ENCODE measurements at regions not wholly inside any gene's neighbourhood (a gene's known extent, or its start where the extent isn't known, plus 50 kb on each side); places are given as distances from the start of the nearest gene placed in this dataset.
A peak's percentile ranks its signal among the peaks of the same experiment; 100 is the strongest.

DNA sequence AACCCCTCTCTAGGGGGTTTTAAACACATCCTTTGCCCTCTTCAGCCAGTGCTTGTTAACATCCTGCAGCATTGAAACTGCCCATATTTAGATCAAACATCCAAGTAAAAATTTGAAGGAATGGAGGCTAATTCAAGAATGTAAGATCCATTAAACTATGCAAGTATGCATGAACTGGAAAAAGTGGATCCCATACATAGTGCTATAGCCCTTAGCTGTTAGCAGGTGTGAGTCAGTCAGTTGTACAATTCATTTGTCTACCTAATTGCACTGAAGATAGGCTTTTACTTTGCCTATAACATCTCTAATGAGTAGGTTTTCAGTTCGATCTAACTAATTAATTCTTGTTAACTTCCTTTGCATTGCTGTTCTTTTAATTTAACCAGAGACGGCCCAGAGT is 270.9 kb downstream of the LMO4 start:
- H3K27ac ChIP-seq = no peak overlapping the region

DNA sequence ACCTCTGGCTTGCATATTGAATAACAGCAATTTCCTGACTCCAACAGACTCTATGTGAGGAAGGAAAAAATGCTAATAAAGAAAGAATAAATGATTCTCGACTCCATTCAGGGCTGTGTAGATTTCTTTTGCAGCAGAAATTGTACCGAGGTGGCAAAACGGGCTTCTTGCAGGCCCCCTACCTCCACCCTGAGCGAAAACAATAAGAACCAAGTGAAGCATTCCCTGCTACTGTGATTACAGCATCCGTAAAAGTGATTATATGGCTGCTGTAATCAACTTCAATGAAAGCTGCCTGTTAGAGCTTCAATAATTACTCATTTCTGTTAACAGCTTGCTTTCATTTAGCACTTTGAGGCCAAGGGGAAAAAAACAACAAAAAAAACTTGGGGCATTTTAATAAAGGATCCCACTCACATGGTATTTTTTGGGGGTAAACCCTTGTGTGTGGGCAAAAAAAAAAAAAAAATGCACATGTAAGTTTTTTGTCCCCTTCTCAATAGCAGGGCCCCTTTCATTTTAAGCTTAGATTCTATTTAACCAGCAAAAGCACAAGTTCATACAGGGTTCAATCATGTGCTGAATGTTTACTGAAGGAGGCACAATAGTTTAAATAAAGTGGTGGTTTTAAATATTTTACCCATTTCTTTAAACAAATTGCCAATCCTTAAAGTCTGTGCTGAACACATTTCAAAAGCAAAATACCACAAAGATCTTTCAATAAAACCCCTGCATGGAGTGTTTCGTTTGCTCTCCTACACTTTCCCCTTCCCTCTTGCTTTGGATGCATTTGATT is 271.6 kb downstream of the LMO4 start:
- no peak overlapping the region for H3K4me3 ChIP-seq
- H3K36me3 ChIP-seq = no peaks in the 10 kb centered on the region
- no peaks in the 10 kb centered on the region for H3K9me3 ChIP-seq
- peaks cover 12% of the 10 kb centered on the region for H3K4me1 ChIP-seq
- peak overlapping the region; percentile 5 for H3K27ac ChIP-seq
- DNase-seq (ENCODE audit: extremely low spot score in 2 of 2) = no peak
- TF ChIP-seq, protein P1, sequence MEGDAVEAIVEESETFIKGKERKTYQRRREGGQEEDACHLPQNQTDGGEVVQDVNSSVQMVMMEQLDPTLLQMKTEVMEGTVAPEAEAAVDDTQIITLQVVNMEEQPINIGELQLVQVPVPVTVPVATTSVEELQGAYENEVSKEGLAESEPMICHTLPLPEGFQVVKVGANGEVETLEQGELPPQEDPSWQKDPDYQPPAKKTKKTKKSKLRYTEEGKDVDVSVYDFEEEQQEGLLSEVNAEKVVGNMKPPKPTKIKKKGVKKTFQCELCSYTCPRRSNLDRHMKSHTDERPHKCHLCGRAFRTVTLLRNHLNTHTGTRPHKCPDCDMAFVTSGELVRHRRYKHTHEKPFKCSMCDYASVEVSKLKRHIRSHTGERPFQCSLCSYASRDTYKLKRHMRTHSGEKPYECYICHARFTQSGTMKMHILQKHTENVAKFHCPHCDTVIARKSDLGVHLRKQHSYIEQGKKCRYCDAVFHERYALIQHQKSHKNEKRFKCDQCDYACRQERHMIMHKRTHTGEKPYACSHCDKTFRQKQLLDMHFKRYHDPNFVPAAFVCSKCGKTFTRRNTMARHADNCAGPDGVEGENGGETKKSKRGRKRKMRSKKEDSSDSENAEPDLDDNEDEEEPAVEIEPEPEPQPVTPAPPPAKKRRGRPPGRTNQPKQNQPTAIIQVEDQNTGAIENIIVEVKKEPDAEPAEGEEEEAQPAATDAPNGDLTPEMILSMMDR (IDR thresholded peaks at IDR 0.05) = no peak
- no peak for TF ChIP-seq POLR2AphosphoS5 (IDR thresholded peaks at IDR 0.05; ENCODE audit: insufficient read depth in 1 of 2, low read depth in 1 of 2)
- TF ChIP-seq POLR2A (IDR thresholded peaks at IDR 0.05) = no peak
- intact Hi-C loops (cut with DNase I) = no loop called here
- H3K27me3 ChIP-seq = no peaks in the 10 kb centered on the region

More for the DNA sequence above, 270.9 kb downstream of the LMO4 start:
- H3K4me1 ChIP-seq = peaks cover 19% of the 10 kb centered on the region
- no peaks in the 10 kb centered on the region for H3K27me3 ChIP-seq
- TF ChIP-seq POLR2A (IDR thresholded peaks at IDR 0.05) (no peak), POLR2AphosphoS5 (IDR thresholded peaks at IDR 0.05; ENCODE audit: insufficient read depth in 1 of 2, low read depth in 1 of 2) (no peak)
- TF ChIP-seq, protein P1 (IDR thresholded peaks at IDR 0.05) = no peak
- no peak for DNase-seq (ENCODE audit: extremely low spot score in 2 of 2)
- H3K4me3 ChIP-seq = no peak overlapping the region
- intact Hi-C loops (cut with DNase I) = no loop called here
- no peaks in the 10 kb centered on the region for H3K36me3 ChIP-seq
- H3K9me3 ChIP-seq = no peaks in the 10 kb centered on the region

- Histone ChIP-seq H3K9me3 (no peaks in the 10 kb centered on the region), H3K4me1 (peaks cover 8% of the 10 kb centered on the region), H3K4me3 (no peak overlapping the region), H3K36me3 (no peaks in the 10 kb centered on the region), H3K27ac (no peak overlapping the region), H3K27me3 (no peaks in the 10 kb centered on the region)
- TF ChIP-seq, protein P1 (IDR thresholded peaks at IDR 0.05) = no peak
- no peak for TF ChIP-seq POLR2AphosphoS5 (IDR thresholded peaks at IDR 0.05; ENCODE audit: insufficient read depth in 1 of 2, low read depth in 1 of 2)
- no peak for TF ChIP-seq POLR2A (IDR thresholded peaks at IDR 0.05)
- DNase-seq (ENCODE audit: extremely low spot score in 2 of 2) = no peak
- intact Hi-C loops (cut with DNase I) = no loop called here
Measured at GRCh38 chr1:87600854-87601253, 272.2 kb downstream of the LMO4 start.

GRCh38 chr1:87603626-87604025 is 274.9 kb downstream of the LMO4 start:
- Histone ChIP-seq H3K4me3 (no peak overlapping the region), H3K4me1 (peaks cover 8% of the 10 kb centered on the region), H3K27ac (no peak overlapping the region), H3K9me3 (no peaks in the 10 kb centered on the region), H3K36me3 (no peaks in the 10 kb centered on the region), H3K27me3 (no peaks in the 10 kb centered on the region)
- intact Hi-C loops (cut with DNase I) = no loop called here
- DNase-seq (ENCODE audit: extremely low spot score in 2 of 2) = no peak
- TF ChIP-seq POLR2AphosphoS5 (IDR thresholded peaks at IDR 0.05; ENCODE audit: insufficient read depth in 1 of 2, low read depth in 1 of 2) (no peak), POLR2A (IDR thresholded peaks at IDR 0.05) (no peak)
- TF ChIP-seq, protein P1 (IDR thresholded peaks at IDR 0.05) = no peak

- no peak overlapping the region for H3K27ac ChIP-seq
- intact Hi-C loops (cut with DNase I) = no loop called here
- TF ChIP-seq, protein P1 (IDR thresholded peaks at IDR 0.05) = no peak
- TF ChIP-seq POLR2A (IDR thresholded peaks at IDR 0.05) (no peak), POLR2AphosphoS5 (IDR thresholded peaks at IDR 0.05; ENCODE audit: insufficient read depth in 1 of 2, low read depth in 1 of 2) (no peak)
- no peak for DNase-seq (ENCODE audit: extremely low spot score in 2 of 2)
- H3K9me3 ChIP-seq = no peaks in the 10 kb centered on the region
- no peaks in the 10 kb centered on the region for H3K4me1 ChIP-seq
- no peak overlapping the region for H3K4me3 ChIP-seq
- H3K36me3 ChIP-seq = no peaks in the 10 kb centered on the region
- no peaks in the 10 kb centered on the region for H3K27me3 ChIP-seq
Measured at GRCh38 chr1:87612956-87613355, 284.3 kb downstream of the LMO4 start.
